ENCODE measurements at regions not wholly inside any gene's neighbourhood (a gene's known extent, or its start where the extent isn't known, plus 50 kb on each side); places are given as distances from the start of the nearest gene placed in this dataset.
A peak's percentile ranks its signal among the peaks of the same experiment; 100 is the strongest.

DNA sequence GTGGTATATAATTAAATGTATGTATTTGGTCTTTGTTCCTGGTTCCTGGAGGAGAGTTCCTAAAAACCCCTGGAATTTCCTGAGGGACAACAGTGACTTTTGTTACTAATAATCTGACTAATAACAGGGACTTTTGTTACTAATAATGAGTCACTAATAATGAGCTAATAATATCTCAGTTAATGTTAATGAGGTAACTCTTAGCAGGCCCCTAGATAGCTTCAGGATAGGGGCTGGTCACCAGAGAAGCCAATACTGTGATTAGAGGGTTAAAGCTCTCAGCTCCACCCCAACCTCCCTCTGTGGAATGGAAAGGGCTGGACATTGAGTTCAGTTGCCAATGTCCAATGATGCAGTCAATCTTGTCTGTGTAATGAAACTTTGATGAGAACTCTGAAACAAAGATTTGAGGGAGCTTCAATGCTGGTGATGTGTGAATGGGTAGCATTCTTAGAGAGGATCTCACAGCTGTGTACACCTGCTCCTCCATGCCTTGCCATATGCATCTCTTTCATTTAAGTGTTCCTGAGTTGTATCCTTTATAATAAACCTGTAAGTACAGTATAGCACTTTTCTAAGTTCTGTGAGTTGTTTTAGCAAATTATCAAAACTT is 1431.4 kb upstream of the TENM4 start:
- no peak overlapping the region for H3K27ac Mint-ChIP-seq
- H3K4me1 Mint-ChIP-seq: no peaks in the 10 kb centered on the region

GRCh38 chr11:80868831-80869230 is 1428.0 kb upstream of the TENM4 start:
- Mint-ChIP-seq H3K9me3 (peaks cover 0 to 2% of the 10 kb centered on the region in 2 donors), H3K27ac (no peak overlapping the region), H3K36me3 (no peaks in the 10 kb centered on the region), H3K4me1 (no peaks in the 10 kb centered on the region), H3K4me3 (no peak overlapping the region), H3K27me3 (no peaks in the 10 kb centered on the region)
- no peak for DNase-seq
- no peak for ATAC-seq (replicated peaks)

More for the DNA sequence above, 1431.4 kb upstream of the TENM4 start:
- H3K36me3 Mint-ChIP-seq: no peaks in the 10 kb centered on the region
- no peaks in the 10 kb centered on the region for H3K9me3 Mint-ChIP-seq
- DNase-seq: no peak
- no peak for ATAC-seq (replicated peaks)
- no peak overlapping the region for H3K4me3 Mint-ChIP-seq
- H3K27me3 Mint-ChIP-seq: no peaks in the 10 kb centered on the region

- H3K4me3 Mint-ChIP-seq: no peak overlapping the region
- ATAC-seq (replicated peaks) (no peak), DNase-seq (no peak)
- no peaks in the 10 kb centered on the region for H3K27me3 Mint-ChIP-seq
- peaks cover 0 to 2% of the 10 kb centered on the region in 2 donors for H3K9me3 Mint-ChIP-seq
- no peak overlapping the region for H3K27ac Mint-ChIP-seq
- no peaks in the 10 kb centered on the region for H3K36me3 Mint-ChIP-seq
- no peaks in the 10 kb centered on the region for H3K4me1 Mint-ChIP-seq
These were observed 1421.2 kb upstream of the TENM4 start for GRCh38 chr11:80862011-80862410.

DNA sequence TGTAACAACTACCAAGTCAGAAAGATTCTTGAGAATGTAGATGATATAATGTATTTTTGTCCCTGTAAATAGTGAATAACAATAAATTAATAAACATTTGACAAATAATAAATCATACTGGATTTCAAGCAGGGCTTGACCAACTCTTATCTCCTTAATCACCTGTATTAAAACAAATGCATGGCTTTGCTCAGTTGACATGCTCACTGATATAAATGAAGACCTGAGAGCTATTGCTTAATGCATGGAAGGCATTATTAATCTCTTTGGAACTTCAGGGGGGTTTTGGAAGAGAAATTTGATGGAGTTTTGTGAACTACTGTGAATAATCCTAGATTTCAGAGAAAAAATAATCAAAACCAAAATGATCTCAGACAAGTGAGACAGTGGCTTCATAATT is 1420.4 kb upstream of the TENM4 start:
- H3K27ac Mint-ChIP-seq: no peak overlapping the region
- peaks cover 0 to 2% of the 10 kb centered on the region in 2 donors for H3K9me3 Mint-ChIP-seq

DNA sequence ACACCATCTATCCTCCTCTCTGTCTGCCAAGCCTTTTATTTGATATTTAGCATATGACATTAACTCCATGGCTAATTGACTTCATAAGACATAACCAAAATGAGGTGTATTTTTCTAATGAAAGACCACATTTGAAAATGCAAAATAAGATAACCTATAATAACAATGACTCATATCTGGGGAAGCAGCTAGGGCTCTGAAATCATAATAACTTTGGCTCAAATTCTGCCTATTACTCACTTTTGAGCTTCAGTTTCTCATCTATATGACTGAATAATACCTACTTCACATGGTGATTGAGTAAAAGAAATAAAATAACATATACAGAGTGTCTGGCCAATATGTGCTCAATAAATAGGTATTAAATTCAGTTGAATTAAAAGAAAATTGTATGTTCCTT is 1419.8 kb upstream of the TENM4 start:
- no peaks in the 10 kb centered on the region for H3K27me3 Mint-ChIP-seq
- DNase-seq: no peak
- H3K27ac Mint-ChIP-seq: no peak overlapping the region
- H3K36me3 Mint-ChIP-seq: no peaks in the 10 kb centered on the region
- no peak overlapping the region for H3K4me3 Mint-ChIP-seq
- H3K9me3 Mint-ChIP-seq: peaks cover 0 to 2% of the 10 kb centered on the region in 2 donors
- no peaks in the 10 kb centered on the region for H3K4me1 Mint-ChIP-seq
- no peak for ATAC-seq (replicated peaks)

More for the DNA sequence above, 1420.4 kb upstream of the TENM4 start:
- H3K4me1 Mint-ChIP-seq: no peaks in the 10 kb centered on the region
- H3K27me3 Mint-ChIP-seq: no peaks in the 10 kb centered on the region
- no peak overlapping the region for H3K4me3 Mint-ChIP-seq
- DNase-seq (no peak), ATAC-seq (replicated peaks) (no peak)
- no peaks in the 10 kb centered on the region for H3K36me3 Mint-ChIP-seq

DNA sequence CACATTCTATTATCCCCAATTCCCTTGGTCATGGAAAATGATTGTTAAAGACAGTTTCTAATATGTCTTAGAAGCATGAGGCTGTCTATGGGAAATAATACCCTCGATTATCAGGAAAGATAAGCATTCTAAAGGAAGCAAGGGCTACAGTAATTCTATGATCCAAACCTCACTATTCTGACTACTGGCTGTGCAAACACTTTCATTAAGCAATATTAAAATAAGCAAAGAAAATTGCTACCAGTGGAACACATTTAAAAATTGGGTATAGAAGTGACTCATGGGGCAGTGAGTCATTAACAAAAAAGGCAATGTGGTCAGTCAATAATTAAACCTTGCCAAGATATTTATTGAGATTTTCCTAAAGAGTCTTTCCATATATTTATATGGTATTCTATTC is 1415.2 kb upstream of the TENM4 start:
- Mint-ChIP-seq H3K36me3 (no peaks in the 10 kb centered on the region), H3K4me3 (no peak overlapping the region), H3K9me3 (peaks cover 0 to 3% of the 10 kb centered on the region in 2 donors), H3K4me1 (no peaks in the 10 kb centered on the region), H3K27ac (no peak overlapping the region), H3K27me3 (no peaks in the 10 kb centered on the region)
- ATAC-seq (replicated peaks) (no peak), DNase-seq (no peak)

DNA sequence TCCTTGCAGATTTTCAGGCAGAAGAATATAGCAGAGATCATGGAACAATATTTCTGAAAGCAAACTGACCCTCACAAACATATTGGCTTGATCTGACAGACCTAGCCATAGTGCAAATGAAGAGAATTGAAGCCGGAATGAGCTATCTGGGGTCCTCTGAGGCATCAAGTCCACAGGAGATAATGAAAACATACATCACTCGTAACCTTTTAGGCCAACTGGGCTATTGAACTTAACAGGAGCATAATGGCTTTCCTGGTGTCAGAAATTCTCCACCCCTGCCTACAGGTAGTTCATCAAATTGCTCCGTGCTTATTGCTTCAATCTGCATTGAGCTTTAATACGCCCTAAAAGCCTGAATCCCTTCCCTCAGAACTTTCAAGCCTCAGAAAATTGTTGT is 1414.6 kb upstream of the TENM4 start:
- H3K9me3 Mint-ChIP-seq: peaks cover 0 to 3% of the 10 kb centered on the region in 2 donors
- DNase-seq (no peak), ATAC-seq (replicated peaks) (no peak)
- H3K36me3 Mint-ChIP-seq: no peaks in the 10 kb centered on the region
- H3K4me1 Mint-ChIP-seq: no peaks in the 10 kb centered on the region
- H3K27ac Mint-ChIP-seq: no peak overlapping the region
- H3K4me3 Mint-ChIP-seq: no peak overlapping the region
- H3K27me3 Mint-ChIP-seq: no peaks in the 10 kb centered on the region

DNA sequence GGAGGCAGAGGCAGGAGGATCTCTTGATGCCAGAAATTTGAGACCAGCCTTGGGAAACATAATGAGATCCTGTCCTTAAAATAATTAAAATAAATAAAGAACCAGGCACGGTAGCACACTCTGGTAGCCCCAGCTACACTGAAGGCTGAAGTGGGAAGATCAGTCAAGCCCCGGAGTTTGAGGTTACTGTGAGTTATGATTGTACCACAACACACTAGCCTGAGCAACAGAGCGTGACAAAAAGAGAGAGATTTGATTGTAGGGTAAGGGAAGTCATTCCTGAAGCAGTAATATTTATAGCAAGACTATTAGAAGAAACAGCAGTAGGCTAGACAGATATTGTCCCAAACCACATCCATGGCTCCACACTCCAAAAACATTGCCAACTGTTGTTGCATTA is 1408.4 kb upstream of the TENM4 start:
- Mint-ChIP-seq H3K27me3 (no peaks in the 10 kb centered on the region), H3K36me3 (no peaks in the 10 kb centered on the region), H3K4me3 (no peak overlapping the region), H3K27ac (no peak overlapping the region), H3K9me3 (peaks cover 0 to 4% of the 10 kb centered on the region in 2 donors), H3K4me1 (no peaks in the 10 kb centered on the region)
- ATAC-seq (replicated peaks) (peak in 1 of 2 donors; percentile 60), DNase-seq (no peak)

- Mint-ChIP-seq H3K4me1 (no peaks in the 10 kb centered on the region), H3K36me3 (no peaks in the 10 kb centered on the region), H3K27me3 (no peaks in the 10 kb centered on the region), H3K27ac (no peak overlapping the region), H3K9me3 (peaks cover 0 to 4% of the 10 kb centered on the region in 2 donors), H3K4me3 (no peak overlapping the region)
- ATAC-seq (replicated peaks): peak; percentile 56 to 71
- DNase-seq: no peak
These were observed 1406.1 kb upstream of the TENM4 start for GRCh38 chr11:80846979-80847378.

GRCh38 chr11:80846442-80846841 is 1405.6 kb upstream of the TENM4 start:
- H3K4me1 Mint-ChIP-seq: no peaks in the 10 kb centered on the region
- H3K9me3 Mint-ChIP-seq: peaks cover 0 to 4% of the 10 kb centered on the region in 2 donors
- ATAC-seq (replicated peaks) (no peak), DNase-seq (no peak)
- no peak overlapping the region for H3K4me3 Mint-ChIP-seq
- no peaks in the 10 kb centered on the region for H3K36me3 Mint-ChIP-seq
- H3K27ac Mint-ChIP-seq: no peak overlapping the region
- H3K27me3 Mint-ChIP-seq: no peaks in the 10 kb centered on the region

DNA sequence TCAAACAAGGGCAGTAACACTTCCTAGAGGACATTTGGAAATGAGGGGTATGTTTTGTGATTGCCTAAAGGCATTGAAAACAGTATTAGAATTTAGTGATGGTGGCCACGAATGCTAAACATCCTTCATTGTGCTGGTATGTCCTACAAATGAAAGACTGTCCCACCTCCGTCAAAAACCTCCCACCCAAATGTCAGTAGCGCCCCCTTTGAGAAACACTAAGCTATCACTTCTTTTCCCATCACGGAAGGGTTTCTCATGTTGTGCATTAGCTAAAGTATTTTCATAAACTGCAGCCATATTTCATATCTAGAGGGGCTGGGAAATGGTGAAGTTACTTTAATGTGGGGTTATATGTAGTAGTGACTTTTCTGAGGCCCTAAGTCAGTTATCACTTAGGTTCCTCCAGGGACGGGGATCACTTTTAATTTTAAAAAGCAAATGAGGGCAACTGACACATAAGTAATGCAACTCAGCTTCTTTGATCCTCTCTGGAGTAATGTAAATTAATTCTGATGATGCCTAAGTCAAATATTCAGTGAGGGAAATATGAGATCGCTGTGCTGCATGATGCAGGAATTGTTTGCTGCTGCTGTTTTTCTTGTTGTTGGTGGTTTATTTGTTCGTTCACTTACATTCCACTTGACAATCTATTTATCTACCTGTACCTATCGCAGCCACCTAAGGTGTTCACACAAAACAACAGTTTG is 1403.4 kb upstream of the TENM4 start:
- Mint-ChIP-seq H3K27ac (no peak overlapping the region), H3K4me1 (no peaks in the 10 kb centered on the region), H3K36me3 (no peaks in the 10 kb centered on the region), H3K4me3 (no peak overlapping the region), H3K9me3 (peaks cover 0 to 1% of the 10 kb centered on the region in 2 donors), H3K27me3 (no peaks in the 10 kb centered on the region)
- no peak for ATAC-seq (replicated peaks)
- no peak for DNase-seq

- ATAC-seq (replicated peaks) (no peak), DNase-seq (no peak)
- no peaks in the 10 kb centered on the region for H3K27me3 Mint-ChIP-seq
- no peak overlapping the region for H3K4me3 Mint-ChIP-seq
- H3K9me3 Mint-ChIP-seq: peaks cover 0 to 1% of the 10 kb centered on the region in 2 donors
- H3K36me3 Mint-ChIP-seq: no peaks in the 10 kb centered on the region
- no peaks in the 10 kb centered on the region for H3K4me1 Mint-ChIP-seq
- no peak overlapping the region for H3K27ac Mint-ChIP-seq
These were observed 1402.6 kb upstream of the TENM4 start for GRCh38 chr11:80843266-80843974.

DNA sequence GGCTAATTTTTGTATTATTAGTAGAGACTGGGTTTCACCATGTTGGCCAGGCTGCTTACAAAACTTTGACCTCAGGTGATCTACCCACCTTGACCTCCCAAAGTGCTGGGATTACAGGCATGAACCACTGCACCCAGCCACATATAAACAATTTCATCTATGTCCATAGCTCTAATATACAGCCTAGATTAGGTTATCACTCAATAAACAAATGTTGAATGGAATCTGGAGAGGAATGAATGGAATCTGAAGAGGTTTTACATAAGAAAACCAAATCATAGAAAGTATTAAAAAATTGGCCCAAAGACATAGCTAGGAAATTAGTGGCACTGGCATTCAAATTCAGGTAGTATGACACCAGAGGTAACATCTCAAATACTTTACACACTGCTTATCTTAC is 1401.4 kb upstream of the TENM4 start:
- Mint-ChIP-seq H3K36me3 (no peaks in the 10 kb centered on the region), H3K4me3 (no peak overlapping the region), H3K9me3 (peaks cover 0 to 1% of the 10 kb centered on the region in 2 donors), H3K4me1 (no peaks in the 10 kb centered on the region), H3K27ac (no peak overlapping the region), H3K27me3 (no peaks in the 10 kb centered on the region)
- ATAC-seq (replicated peaks): no peak
- DNase-seq: no peak

- ATAC-seq (replicated peaks): no peak
- DNase-seq: no peak
- H3K4me3 Mint-ChIP-seq: no peak overlapping the region
- H3K4me1 Mint-ChIP-seq: no peaks in the 10 kb centered on the region
- H3K27me3 Mint-ChIP-seq: no peaks in the 10 kb centered on the region
- H3K27ac Mint-ChIP-seq: no peak overlapping the region
- H3K9me3 Mint-ChIP-seq: no peaks in the 10 kb centered on the region
- no peaks in the 10 kb centered on the region for H3K36me3 Mint-ChIP-seq
These were observed 1400.8 kb upstream of the TENM4 start for GRCh38 chr11:80841675-80842074.

DNA sequence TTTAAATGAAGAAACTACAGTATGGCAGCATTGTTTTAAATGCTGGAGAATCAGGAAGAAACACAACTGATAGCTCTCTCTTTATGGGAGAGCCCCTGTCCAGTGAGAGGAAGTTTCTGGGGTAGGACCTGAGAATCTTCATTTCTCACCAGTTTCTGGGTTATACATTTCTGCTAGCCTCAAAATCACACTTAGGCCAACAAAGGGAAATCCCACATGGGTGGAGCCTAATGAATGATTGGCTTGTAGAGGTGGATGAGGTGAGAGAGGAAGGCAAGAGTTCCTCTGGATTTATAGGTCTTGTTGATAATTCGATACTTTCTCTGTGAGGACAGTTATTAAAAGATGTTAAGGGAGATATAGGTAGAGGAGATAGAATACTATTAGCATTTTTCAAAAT is 1397.3 kb upstream of the TENM4 start:
- Mint-ChIP-seq H3K36me3 (no peaks in the 10 kb centered on the region), H3K27me3 (no peaks in the 10 kb centered on the region), H3K4me1 (no peaks in the 10 kb centered on the region), H3K9me3 (no peaks in the 10 kb centered on the region), H3K4me3 (no peak overlapping the region), H3K27ac (no peak overlapping the region)
- DNase-seq: no peak
- no peak for ATAC-seq (replicated peaks)

Measured in stimulated activated naive B cell treated with anti-CD40 and anti-IgM and Interleukin-4, amounts not matched to agents 10 μg/mL and 1 μg/mL and 100 μg/mL, for 72 hours (primary cell).